ENCODE measurements at regions not wholly inside any gene's neighbourhood (a gene's known extent, or its start where the extent isn't known, plus 50 kb on each side); places are given as distances from the start of the nearest gene placed in this dataset.

DNA sequence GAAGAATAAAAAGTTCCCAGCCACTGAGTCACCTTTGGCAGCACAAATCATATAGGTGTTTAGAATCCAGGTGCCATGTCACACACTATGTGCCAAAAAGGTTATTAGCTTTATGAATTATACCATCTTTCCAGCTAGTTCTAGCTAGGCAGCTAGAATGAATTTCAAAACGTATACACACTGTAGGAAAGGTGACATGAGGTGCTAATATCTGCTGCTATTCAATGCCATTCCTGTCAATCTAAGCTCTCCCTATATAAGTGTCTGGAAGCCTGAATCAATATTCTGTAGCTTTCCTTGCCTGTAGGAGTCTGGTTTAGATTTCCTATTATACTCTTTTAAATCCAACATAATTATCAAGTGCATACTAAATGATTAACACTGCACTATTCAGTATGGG is 868.6 kb downstream of the GATA3 start:
- Histone ChIP-seq H3K9ac (replicated peaks; ENCODE audit: extremely low read depth, insufficient read depth, low read length) (no peak overlapping the region), H3K36me3 (ENCODE audit: control insufficient read depth in 2 of 2, extremely low read depth in 1 of 2, insufficient read depth in 2 of 2, low read length in 2 of 2) (no peaks in the 10 kb centered on the region), H3K79me2 (ENCODE audit: control insufficient read depth, insufficient read depth, low read length) (no peaks in the 10 kb centered on the region), H4K20me1 (replicated peaks; ENCODE audit: control insufficient read depth, extremely low read depth, insufficient read depth, low read length) (no peaks in the 10 kb centered on the region), H3K4me1 (ENCODE audit: control insufficient read depth, extremely low read depth, insufficient read depth, low read length) (no peaks in the 10 kb centered on the region), H3K27me3 (ENCODE audit: control insufficient read depth in 2 of 2, insufficient read depth in 2 of 2, low read length in 2 of 2) (no peaks in the 10 kb centered on the region), H3K9me3 (replicated peaks; ENCODE audit: control insufficient read depth, insufficient read depth, low read length) (no peaks in the 10 kb centered on the region), H3K4me3 (replicated peaks in 1 of 3; ENCODE audit: insufficient read depth in 1 of 3, low read depth in 1 of 3, low read length in 3 of 3) (no peak overlapping the region), H3K9me1 (replicated peaks; ENCODE audit: control insufficient read depth, extremely low read depth, insufficient read depth, low read length) (no peaks in the 10 kb centered on the region), H2AFZ (ENCODE audit: low read depth, low read length) (no peak overlapping the region), H3K27ac (ENCODE audit: insufficient read depth, low read depth, low read length) (no peak overlapping the region), H3K4me2 (ENCODE audit: insufficient read depth, low read length) (no peak overlapping the region)
- POLR2A ChIA-PET: no interaction called here
- TF ChIP-seq FOS (IDR thresholded peaks at IDR 0.05; ENCODE audit: borderline replicate concordance, insufficient read depth, low read length) (no peak), EZH2 (IDR thresholded peaks at IDR 0.05; ENCODE audit: borderline replicate concordance, low read depth, low read length, severe bottlenecking) (no peak), POLR2AphosphoS5 (IDR thresholded peaks at IDR 0.05; ENCODE audit: insufficient read depth, low read depth, low read length) (no peak), MYC (IDR thresholded peaks at IDR 0.05; ENCODE audit: low read depth, low read length) (no peak), GATA2 (IDR thresholded peaks at IDR 0.05; ENCODE audit: insufficient read depth, insufficient read length, low read depth, low read length) (no peak), POLR2A (IDR thresholded peaks at IDR 0.05; ENCODE audit: low read depth, low read length) (no peak), JUN (IDR thresholded peaks at IDR 0.05; ENCODE audit: borderline replicate concordance, insufficient read depth, insufficient read length, low read depth) (no peak)
- TF ChIP-seq, protein P1, sequence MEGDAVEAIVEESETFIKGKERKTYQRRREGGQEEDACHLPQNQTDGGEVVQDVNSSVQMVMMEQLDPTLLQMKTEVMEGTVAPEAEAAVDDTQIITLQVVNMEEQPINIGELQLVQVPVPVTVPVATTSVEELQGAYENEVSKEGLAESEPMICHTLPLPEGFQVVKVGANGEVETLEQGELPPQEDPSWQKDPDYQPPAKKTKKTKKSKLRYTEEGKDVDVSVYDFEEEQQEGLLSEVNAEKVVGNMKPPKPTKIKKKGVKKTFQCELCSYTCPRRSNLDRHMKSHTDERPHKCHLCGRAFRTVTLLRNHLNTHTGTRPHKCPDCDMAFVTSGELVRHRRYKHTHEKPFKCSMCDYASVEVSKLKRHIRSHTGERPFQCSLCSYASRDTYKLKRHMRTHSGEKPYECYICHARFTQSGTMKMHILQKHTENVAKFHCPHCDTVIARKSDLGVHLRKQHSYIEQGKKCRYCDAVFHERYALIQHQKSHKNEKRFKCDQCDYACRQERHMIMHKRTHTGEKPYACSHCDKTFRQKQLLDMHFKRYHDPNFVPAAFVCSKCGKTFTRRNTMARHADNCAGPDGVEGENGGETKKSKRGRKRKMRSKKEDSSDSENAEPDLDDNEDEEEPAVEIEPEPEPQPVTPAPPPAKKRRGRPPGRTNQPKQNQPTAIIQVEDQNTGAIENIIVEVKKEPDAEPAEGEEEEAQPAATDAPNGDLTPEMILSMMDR (IDR thresholded peaks at IDR 0.05; ENCODE audit: extremely low read depth in 1 of 2, insufficient read depth in 1 of 2, low read depth in 1 of 2, low read length in 2 of 2): no peak
- TF ChIP-seq, protein P2, sequence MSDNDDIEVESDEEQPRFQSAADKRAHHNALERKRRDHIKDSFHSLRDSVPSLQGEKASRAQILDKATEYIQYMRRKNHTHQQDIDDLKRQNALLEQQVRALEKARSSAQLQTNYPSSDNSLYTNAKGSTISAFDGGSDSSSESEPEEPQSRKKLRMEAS (IDR thresholded peaks at IDR 0.05; ENCODE audit: insufficient read depth, insufficient read length): no peak
- intact Hi-C loops (cut with micrococcal nuclease): no loop called here
- FAIRE-seq: no peak
- CTCF ChIA-PET: interaction anchor here (1.0 kb wide), 1 partner anchor 11 kb away, joined by 3 read pairs; no protein-coding TSS in a partner anchor
- DNase-seq (ENCODE audit: low read depth, low spot score): no peak
- BruUV-seq (replicated peaks): no TSS peak
- dilution Hi-C loops (cut with MboI; ENCODE audit: extremely low pct_ligation_motif_present, low sequenced_read_pairs): no loop called here

All from endothelial cell of umbilical vein (primary cell).